ENCODE measurements at regions not wholly inside any gene's neighbourhood (a gene's known extent, or its start where the extent isn't known, plus 50 kb on each side); places are given as distances from the start of the nearest gene placed in this dataset.

GRCh38 chr2:198483051-198483450 is 678.7 kb downstream of the PLCL1 start (continued):
- TF ChIP-seq, protein P1, sequence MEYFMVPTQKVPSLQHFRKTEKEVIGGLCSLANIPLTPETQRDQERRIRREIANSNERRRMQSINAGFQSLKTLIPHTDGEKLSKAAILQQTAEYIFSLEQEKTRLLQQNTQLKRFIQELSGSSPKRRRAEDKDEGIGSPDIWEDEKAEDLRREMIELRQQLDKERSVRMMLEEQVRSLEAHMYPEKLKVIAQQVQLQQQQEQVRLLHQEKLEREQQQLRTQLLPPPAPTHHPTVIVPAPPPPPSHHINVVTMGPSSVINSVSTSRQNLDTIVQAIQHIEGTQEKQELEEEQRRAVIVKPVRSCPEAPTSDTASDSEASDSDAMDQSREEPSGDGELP (CRISPR knock-in tag; IDR thresholded peaks at IDR 0.05; ENCODE audit: borderline replicate concordance): no peak

DNA sequence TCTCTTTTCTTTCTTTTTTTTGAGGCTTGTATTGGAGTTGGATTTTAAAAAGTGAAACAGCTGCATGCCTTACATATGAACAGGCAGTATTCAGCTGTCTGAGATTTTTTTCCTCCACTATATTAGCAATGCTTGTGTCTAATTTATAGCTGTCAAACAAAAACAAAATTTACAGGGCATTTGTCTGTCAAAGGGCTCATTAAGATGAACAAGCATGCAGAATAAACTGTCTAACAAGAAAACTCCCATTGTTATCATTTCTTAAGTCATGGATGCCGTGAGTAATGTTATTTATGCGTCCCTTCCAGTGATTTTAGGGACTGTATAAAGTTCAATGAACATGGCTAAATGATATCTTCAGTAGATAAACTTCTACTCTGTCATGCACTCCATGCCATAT is 674.7 kb downstream of the PLCL1 start:
- Histone ChIP-seq H3K27me3 (ENCODE audit: control insufficient read depth in 2 of 2, insufficient read depth in 2 of 2, low read length in 2 of 2) (no peaks in the 10 kb centered on the region), H3K4me2 (ENCODE audit: insufficient read depth, low read length) (no peak overlapping the region), H3K27ac (ENCODE audit: extremely low read depth, low read depth, low read length) (no peak overlapping the region), H2AFZ (ENCODE audit: low read depth, low read length) (no peak overlapping the region), H3K9ac (ENCODE audit: insufficient read depth in 1 of 2, low read depth in 2 of 2, low read length in 2 of 2) (no peak overlapping the region), H4K20me1 (replicated peaks; ENCODE audit: control insufficient read depth, insufficient read depth, low read length) (no peaks in the 10 kb centered on the region), H3K4me1 (replicated peaks in 1 of 2; ENCODE audit: control insufficient read depth in 2 of 2, insufficient read depth in 2 of 2, low read length in 2 of 2) (no peaks in the 10 kb centered on the region), H3K79me2 (ENCODE audit: control insufficient read depth, insufficient read depth, low read length) (no peaks in the 10 kb centered on the region), H3K9me3 (replicated peaks; ENCODE audit: control insufficient read depth, insufficient read depth, low read depth, low read length) (no peaks in the 10 kb centered on the region), H3K9me1 (ENCODE audit: control insufficient read depth, insufficient read depth, low read length) (no peaks in the 10 kb centered on the region), H3K36me3 (ENCODE audit: control insufficient read depth, insufficient read depth, low read length) (no peaks in the 10 kb centered on the region), H3K4me3 (no peak overlapping the region)
- no peak for ATAC-seq
- intact Hi-C loops (cut with micrococcal nuclease) (no loop called here), in situ Hi-C loops (cut with MboI) (no loop called here)
- ChIA-PET POLR2A (no interaction called here), CTCF (ENCODE audit: low intra/inter-chr PET ratio) (no interaction called here)
- no TSS peak for BruUV-seq (replicated peaks)
- no peak for FAIRE-seq
- no peak for DNase-seq (ENCODE audit: extremely low read depth in 1 of 4, low spot score in 3 of 4)
- WGBS (ENCODE audit: insufficient coverage, low coverage, missing lambda C conversion rate): 0% methylated on average over 2 of the region's 2 CpGs
- no peak for TF ChIP-seq ZKSCAN1 (IDR thresholded peaks at IDR 0.05; ENCODE audit: low read depth, low read length)
- TF ChIP-seq PPARD (CRISPR knock-in tag; IDR thresholded peaks at IDR 0.05): no peak
- TF ChIP-seq FOXA1 (IDR thresholded peaks at IDR 0.05; ENCODE audit: borderline replicate concordance): no peak
- no peak for TF ChIP-seq MCM5 (IDR thresholded peaks at IDR 0.05; ENCODE audit: low read depth)
- TF ChIP-seq RBM15 (IDR thresholded peaks at IDR 0.05; ENCODE audit: insufficient read depth, low read length): no peak
- no peak for TF ChIP-seq PHB2 (IDR thresholded peaks at IDR 0.05; ENCODE audit: low read depth)
- TF ChIP-seq NONO (IDR thresholded peaks at IDR 0.05; ENCODE audit: low read depth in 2 of 2, low read length in 1 of 2): no peak
- TF ChIP-seq NR2C2 (CRISPR knock-in tag; IDR thresholded peaks at IDR 0.05): no peak
- no peak for TF ChIP-seq NR2C2 (tag; IDR thresholded peaks at IDR 0.05)
- TF ChIP-seq DIDO1 (tag; IDR thresholded peaks at IDR 0.05; ENCODE audit: low read depth): no peak
- TF ChIP-seq, protein P2, sequence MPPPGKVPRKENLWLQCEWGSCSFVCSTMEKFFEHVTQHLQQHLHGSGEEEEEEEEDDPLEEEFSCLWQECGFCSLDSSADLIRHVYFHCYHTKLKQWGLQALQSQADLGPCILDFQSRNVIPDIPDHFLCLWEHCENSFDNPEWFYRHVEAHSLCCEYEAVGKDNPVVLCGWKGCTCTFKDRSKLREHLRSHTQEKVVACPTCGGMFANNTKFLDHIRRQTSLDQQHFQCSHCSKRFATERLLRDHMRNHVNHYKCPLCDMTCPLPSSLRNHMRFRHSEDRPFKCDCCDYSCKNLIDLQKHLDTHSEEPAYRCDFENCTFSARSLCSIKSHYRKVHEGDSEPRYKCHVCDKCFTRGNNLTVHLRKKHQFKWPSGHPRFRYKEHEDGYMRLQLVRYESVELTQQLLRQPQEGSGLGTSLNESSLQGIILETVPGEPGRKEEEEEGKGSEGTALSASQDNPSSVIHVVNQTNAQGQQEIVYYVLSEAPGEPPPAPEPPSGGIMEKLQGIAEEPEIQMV (tag; conservative IDR thresholded peaks at IDR 0.05; ENCODE audit: low read depth): no peak
- no peak for TF ChIP-seq KLF10 (CRISPR knock-in tag; IDR thresholded peaks at IDR 0.05)
- no peak for TF ChIP-seq KDM5B (IDR thresholded peaks at IDR 0.05; ENCODE audit: insufficient replicate concordance, low read depth, low read length)
- TF ChIP-seq ZNF224 (CRISPR knock-in tag; IDR thresholded peaks at IDR 0.05): no peak
- TF ChIP-seq TAF15 (IDR thresholded peaks at IDR 0.05; ENCODE audit: low read depth, low read length): no peak
- no peak for TF ChIP-seq TRIM28 (IDR thresholded peaks at IDR 0.05)
